Prostate gland (tissue), 2 donors: ENCODE measurements at regions not wholly inside any gene's neighbourhood (a gene's known extent, or its start where the extent isn't known, plus 50 kb on each side); places are given as distances from the start of the nearest gene placed in this dataset.

ENCODE experiments used
- DNase-seq: peaks from one replicate; pipeline ENCODE4 v3.0.0-alpha.2; 2019; ENCODE audit warnings: low spot score
- H3K27ac ChIP-seq, 2 donors: fragments of 200-600 bp; sonication (generic); 2 replicates each; pipeline ENCODE4 v1.5.1; 2017 to 2019
- H3K27me3 ChIP-seq: fragments of 200-600 bp; sonication (generic); replicated peaks from 2 replicates; pipeline ENCODE4 v1.5.1; 2019; ENCODE audit not compliant: insufficient read depth
- H3K36me3 ChIP-seq, 2 donors: fragments of 200-600 bp; sonication (generic); 1 replicate in 1 of 2; 2 replicates in 1 of 2; pipeline versions ENCODE4 v1.5.1 to v1.8.1; 2017 to 2019
- H3K4me1 ChIP-seq: fragments of 200-600 bp; sonication (generic); replicated peaks from 2 replicates; pipeline ENCODE4 v1.5.1; 2019
- H3K4me3 ChIP-seq, 2 donors: fragments of 200-600 bp; sonication (generic); 2 replicates each; pipeline ENCODE4 v1.5.1; 2017 to 2019
- H3K9me3 ChIP-seq: fragments of 200-600 bp; sonication (generic); 2 replicates; pipeline ENCODE4 v1.5.1; 2017
- POLR2A ChIP-seq: fragments of 450-650 bp; IDR thresholded peaks from one replicate; pipeline ENCODE4 v1.6.1; 2016; ENCODE audit warnings: antibody characterized with exemption, mild to moderate bottlenecking
- POLR2AphosphoS5 ChIP-seq: sonication (generic); formaldehyde crosslinking; IDR thresholded peaks from one replicate; pipeline ENCODE4 v1.6.1; 2017; ENCODE audit warnings: antibody characterized with exemption
- WGBS: methylation state at CpG from one replicate; pipeline ENCODE4 v1.1.5; 2018; 5-methylcytosine and 5-hydroxymethylcytosine counted together
- intact Hi-C: fragments of 100-400 bp; cut with DNase I; formaldehyde crosslinking; loops from one replicate; pipeline ENCODE4 v1.14.2; 2022
- TF ChIP-seq, protein P1 (sequence below), 4 experiments: fragments of 200-600 bp in 2 of 4; fragments of 450-650 bp in 2 of 4; sonication (generic) in 2 of 4; IDR thresholded peaks; 1 replicate in 3 of 4; 2 replicates in 1 of 4; pipeline ENCODE4 v1.5.1; 2016 to 2019; ENCODE audit warnings: antibody characterized with exemption in 4 of 4, mild to moderate bottlenecking in 2 of 4, moderate library complexity in 2 of 4

- TF ChIP-seq, protein P1, sequence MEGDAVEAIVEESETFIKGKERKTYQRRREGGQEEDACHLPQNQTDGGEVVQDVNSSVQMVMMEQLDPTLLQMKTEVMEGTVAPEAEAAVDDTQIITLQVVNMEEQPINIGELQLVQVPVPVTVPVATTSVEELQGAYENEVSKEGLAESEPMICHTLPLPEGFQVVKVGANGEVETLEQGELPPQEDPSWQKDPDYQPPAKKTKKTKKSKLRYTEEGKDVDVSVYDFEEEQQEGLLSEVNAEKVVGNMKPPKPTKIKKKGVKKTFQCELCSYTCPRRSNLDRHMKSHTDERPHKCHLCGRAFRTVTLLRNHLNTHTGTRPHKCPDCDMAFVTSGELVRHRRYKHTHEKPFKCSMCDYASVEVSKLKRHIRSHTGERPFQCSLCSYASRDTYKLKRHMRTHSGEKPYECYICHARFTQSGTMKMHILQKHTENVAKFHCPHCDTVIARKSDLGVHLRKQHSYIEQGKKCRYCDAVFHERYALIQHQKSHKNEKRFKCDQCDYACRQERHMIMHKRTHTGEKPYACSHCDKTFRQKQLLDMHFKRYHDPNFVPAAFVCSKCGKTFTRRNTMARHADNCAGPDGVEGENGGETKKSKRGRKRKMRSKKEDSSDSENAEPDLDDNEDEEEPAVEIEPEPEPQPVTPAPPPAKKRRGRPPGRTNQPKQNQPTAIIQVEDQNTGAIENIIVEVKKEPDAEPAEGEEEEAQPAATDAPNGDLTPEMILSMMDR (IDR thresholded peaks at IDR 0.05), result no peak
- TF ChIP-seq POLR2AphosphoS5 (no peak), POLR2A (no peak)
- Histone ChIP-seq H3K4me1 (no peaks in the 10 kb centered on the region), H3K4me3 (no peak overlapping the region), H3K9me3 (no peaks in the 10 kb centered on the region), H3K27me3 (no peaks in the 10 kb centered on the region), H3K36me3 (no peaks in the 10 kb centered on the region), H3K27ac (no peak overlapping the region)
- no peak for DNase-seq
- intact Hi-C loops, result no loop called here
- WGBS, result 50% methylated on average over 8 of the region's 8 CpGs
These were observed 250.4 kb downstream of the PTBP2 start for GRCh38 chr1:96971849-96972602.

GRCh38 chr1:96973605-96974004 lies 252.0 kb downstream of the PTBP2 start:
- WGBS, result 29% methylated on average over 1 of the region's 1 CpG
- no peaks in the 10 kb centered on the region for H3K9me3 ChIP-seq
- DNase-seq, result no peak
- intact Hi-C loops, result no loop called here
- TF ChIP-seq POLR2A (no peak), POLR2AphosphoS5 (no peak)
- TF ChIP-seq, protein P1 (IDR thresholded peaks at IDR 0.05), result no peak
- no peak overlapping the region for H3K4me3 ChIP-seq
- H3K27ac ChIP-seq, result no peak overlapping the region
- H3K36me3 ChIP-seq, result no peaks in the 10 kb centered on the region
- H3K27me3 ChIP-seq, result no peaks in the 10 kb centered on the region
- H3K4me1 ChIP-seq, result no peaks in the 10 kb centered on the region

DNA sequence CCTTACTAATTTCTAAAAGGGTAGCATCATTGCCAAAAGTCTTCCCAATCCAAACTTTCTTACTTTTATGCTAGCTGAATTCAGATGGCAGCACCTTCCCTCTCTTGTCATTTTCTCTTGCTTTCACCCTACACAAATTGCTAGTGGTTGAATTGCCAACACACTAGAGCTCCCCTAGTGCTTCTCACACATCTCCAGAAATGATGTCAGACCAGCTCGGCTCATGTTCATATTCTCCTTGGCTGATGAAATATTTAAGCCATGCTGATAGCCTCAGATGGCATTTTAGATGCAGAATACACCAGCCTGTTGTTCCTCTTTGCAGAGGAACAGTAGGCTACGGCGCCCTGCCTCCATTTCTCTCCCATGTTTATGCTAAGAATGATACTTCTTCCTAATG lies 256.9 kb downstream of the PTBP2 start:
- WGBS, result 94% methylated on average over 3 of the region's 3 CpGs
- TF ChIP-seq, protein P1 (IDR thresholded peaks at IDR 0.05), result no peak
- no peak for TF ChIP-seq POLR2AphosphoS5
- no peak for TF ChIP-seq POLR2A
- Histone ChIP-seq H3K4me1 (no peaks in the 10 kb centered on the region), H3K27me3 (no peaks in the 10 kb centered on the region), H3K36me3 (no peaks in the 10 kb centered on the region), H3K9me3 (no peaks in the 10 kb centered on the region), H3K4me3 (no peak overlapping the region), H3K27ac (no peak overlapping the region)
- DNase-seq, result no peak
- intact Hi-C loops, result no loop called here

DNA sequence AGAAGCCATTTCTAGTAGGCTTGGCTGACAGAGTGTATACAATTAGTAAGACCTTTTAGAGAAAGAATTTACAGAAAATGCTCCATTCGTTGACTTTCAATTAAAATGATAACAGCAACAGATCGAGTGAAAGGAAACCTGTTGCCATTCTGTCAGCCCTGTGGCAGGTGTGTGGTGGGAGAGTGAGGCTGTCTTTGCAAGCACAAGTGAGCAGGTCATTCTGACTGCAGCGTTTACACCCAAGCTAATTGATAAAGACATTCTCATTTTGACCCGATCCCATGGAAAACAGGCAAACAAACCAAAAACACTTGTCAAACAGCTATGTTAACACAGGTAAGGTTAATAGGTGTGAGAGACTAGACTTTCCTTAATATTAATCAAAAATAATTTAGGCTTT lies 257.3 kb downstream of the PTBP2 start:
- H3K27ac ChIP-seq, result no peak overlapping the region
- intact Hi-C loops, result no loop called here
- no peaks in the 10 kb centered on the region for H3K36me3 ChIP-seq
- H3K27me3 ChIP-seq, result no peaks in the 10 kb centered on the region
- WGBS, result 71% methylated on average over 4 of the region's 4 CpGs
- no peak overlapping the region for H3K4me3 ChIP-seq
- H3K9me3 ChIP-seq, result no peaks in the 10 kb centered on the region
- DNase-seq, result no peak
- no peaks in the 10 kb centered on the region for H3K4me1 ChIP-seq
- TF ChIP-seq, protein P1 (IDR thresholded peaks at IDR 0.05), result no peak
- no peak for TF ChIP-seq POLR2A
- TF ChIP-seq POLR2AphosphoS5, result no peak
